A673 (cell line): ENCODE measurements at regions not wholly inside any gene's neighbourhood (a gene's known extent, or its start where the extent isn't known, plus 50 kb on each side); places are given as distances from the start of the nearest gene placed in this dataset.

Source experiments
- EZH2 ChIP-seq: fragments of 200-600 bp; sonication (generic); IDR thresholded peaks from 2 replicates; pipeline ENCODE4 v1.6.1; 2017; ENCODE audit warnings: borderline replicate concordance, low read depth, mild to moderate bottlenecking, mixed read lengths, antibody characterized with exemption, low read length; ENCODE audit not compliant: poor library complexity, severe bottlenecking
- TF ChIP-seq, protein P1 (sequence below): fragments of 300-800, 200-600 bp; sonication (generic); conservative IDR thresholded peaks from 2 replicates; pipeline ENCODE4 v1.5.1; 2017; ENCODE audit warnings: low read depth, mild to moderate bottlenecking, antibody characterized with exemption, low read length, moderate library complexity, mixed read lengths

DNA sequence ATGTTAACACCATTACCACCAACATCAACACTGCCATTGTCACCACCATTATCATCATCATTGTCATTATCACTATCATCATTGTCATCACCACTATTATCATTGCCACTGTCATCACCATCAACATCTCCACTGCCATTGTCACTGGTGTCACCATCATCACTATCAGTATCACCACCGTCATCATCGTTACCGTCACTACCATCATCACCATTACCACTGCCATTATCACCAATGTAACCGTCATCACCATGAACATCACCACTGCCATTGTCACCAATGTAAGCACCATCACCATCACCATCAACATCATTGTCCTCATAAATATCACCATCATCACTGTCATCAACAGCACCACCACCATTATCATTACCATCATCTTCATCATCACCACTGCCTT lies 633.2 kb upstream of the EEF2KMT start:
- no peak for TF ChIP-seq EZH2
- TF ChIP-seq, protein P1, sequence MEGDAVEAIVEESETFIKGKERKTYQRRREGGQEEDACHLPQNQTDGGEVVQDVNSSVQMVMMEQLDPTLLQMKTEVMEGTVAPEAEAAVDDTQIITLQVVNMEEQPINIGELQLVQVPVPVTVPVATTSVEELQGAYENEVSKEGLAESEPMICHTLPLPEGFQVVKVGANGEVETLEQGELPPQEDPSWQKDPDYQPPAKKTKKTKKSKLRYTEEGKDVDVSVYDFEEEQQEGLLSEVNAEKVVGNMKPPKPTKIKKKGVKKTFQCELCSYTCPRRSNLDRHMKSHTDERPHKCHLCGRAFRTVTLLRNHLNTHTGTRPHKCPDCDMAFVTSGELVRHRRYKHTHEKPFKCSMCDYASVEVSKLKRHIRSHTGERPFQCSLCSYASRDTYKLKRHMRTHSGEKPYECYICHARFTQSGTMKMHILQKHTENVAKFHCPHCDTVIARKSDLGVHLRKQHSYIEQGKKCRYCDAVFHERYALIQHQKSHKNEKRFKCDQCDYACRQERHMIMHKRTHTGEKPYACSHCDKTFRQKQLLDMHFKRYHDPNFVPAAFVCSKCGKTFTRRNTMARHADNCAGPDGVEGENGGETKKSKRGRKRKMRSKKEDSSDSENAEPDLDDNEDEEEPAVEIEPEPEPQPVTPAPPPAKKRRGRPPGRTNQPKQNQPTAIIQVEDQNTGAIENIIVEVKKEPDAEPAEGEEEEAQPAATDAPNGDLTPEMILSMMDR: no peak
